ENCODE measurements at regions not wholly inside any gene's neighbourhood (a gene's known extent, or its start where the extent isn't known, plus 50 kb on each side); places are given as distances from the start of the nearest gene placed in this dataset.

- TF ChIP-seq POLR2AphosphoS5 (IDR thresholded peaks at IDR 0.05; ENCODE audit: low read depth, low read length) (no peak), TAF1 (IDR thresholded peaks at IDR 0.05; ENCODE audit: borderline replicate concordance, insufficient read depth, low read length) (no peak), REST (IDR thresholded peaks at IDR 0.05; ENCODE audit: insufficient read depth in 1 of 2, low read depth in 2 of 2, low read length in 2 of 2) (no peak), SIN3A (IDR thresholded peaks at IDR 0.05; ENCODE audit: borderline replicate concordance, insufficient read depth, low read length) (no peak), FOXP2 (optimal IDR thresholded peaks at IDR 0.05; ENCODE audit: borderline replicate concordance, extremely low read depth, extremely low read length, insufficient read depth) (no peak)
Observed at GRCh38 chr10:45229823-45230222, 85.6 kb downstream of the OR13A1 start.
